Upper lobe of left lung (tissue), 4 donors: ENCODE measurements at regions not wholly inside any gene's neighbourhood (a gene's known extent, or its start where the extent isn't known, plus 50 kb on each side); places are given as distances from the start of the nearest gene placed in this dataset.

Source experiments
- POLR2A ChIP-seq, 4 donors: fragments of 450-650 bp; IDR thresholded peaks; one replicate each; pipeline ENCODE4 v1.5.1; 2016 to 2017; ENCODE audit warnings: antibody characterized with exemption in 4 of 4, mild to moderate bottlenecking in 2 of 4
- POLR2AphosphoS5 ChIP-seq, 2 donors: sonication (generic); formaldehyde crosslinking; IDR thresholded peaks; one replicate each; pipeline ENCODE4 v1.5.1; 2017; ENCODE audit warnings: antibody characterized with exemption in 2 of 2
- TF ChIP-seq, protein P1 (sequence below), 6 experiments: fragments of 450-650 bp in 4 of 6; fragments of 200-600 bp in 2 of 6; sonication (generic) in 2 of 6; IDR thresholded peaks; one replicate each; pipeline ENCODE4 v1.5.1; 2016 to 2019; ENCODE audit warnings: antibody characterized with exemption in 6 of 6

DNA sequence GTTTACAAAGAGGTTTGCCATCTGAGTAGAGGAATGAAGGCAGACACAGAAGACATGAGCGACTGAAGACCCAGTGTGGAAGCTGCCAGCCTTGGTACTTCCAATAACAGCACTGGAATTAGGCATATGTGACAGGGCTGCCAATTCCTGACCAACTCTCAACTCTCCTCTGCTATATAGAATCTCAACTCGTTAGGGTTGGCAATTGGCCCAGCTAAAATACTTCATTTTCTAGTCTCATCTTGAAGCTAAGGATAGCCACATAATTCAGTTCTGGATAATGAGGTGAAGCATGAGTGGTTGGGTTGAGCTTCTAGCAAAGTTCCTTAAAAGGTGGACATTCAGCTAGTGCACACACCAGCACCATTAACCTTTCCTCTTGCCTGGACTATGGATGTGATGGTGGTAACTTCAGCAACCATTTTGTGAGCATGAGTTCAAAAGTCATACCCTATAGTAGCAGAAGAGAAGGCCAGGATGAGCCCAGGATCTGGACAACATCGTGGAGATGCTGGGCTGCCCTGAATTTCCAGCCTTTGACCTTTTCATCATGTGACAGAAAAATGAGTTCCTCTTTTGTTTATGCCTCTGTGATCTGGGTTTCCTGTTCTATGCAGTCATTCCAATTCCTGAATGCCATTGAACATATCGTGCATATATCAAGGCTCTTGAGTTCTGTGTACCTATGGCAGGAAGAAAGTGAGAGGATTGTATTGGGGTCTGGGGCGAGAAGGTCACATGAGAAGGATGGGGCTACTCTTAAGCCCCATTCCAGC, 68.1 kb upstream of the HAAO start:
- TF ChIP-seq POLR2A (IDR thresholded peaks at IDR 0.05) (no peak), POLR2AphosphoS5 (IDR thresholded peaks at IDR 0.05) (no peak)
- TF ChIP-seq, protein P1, sequence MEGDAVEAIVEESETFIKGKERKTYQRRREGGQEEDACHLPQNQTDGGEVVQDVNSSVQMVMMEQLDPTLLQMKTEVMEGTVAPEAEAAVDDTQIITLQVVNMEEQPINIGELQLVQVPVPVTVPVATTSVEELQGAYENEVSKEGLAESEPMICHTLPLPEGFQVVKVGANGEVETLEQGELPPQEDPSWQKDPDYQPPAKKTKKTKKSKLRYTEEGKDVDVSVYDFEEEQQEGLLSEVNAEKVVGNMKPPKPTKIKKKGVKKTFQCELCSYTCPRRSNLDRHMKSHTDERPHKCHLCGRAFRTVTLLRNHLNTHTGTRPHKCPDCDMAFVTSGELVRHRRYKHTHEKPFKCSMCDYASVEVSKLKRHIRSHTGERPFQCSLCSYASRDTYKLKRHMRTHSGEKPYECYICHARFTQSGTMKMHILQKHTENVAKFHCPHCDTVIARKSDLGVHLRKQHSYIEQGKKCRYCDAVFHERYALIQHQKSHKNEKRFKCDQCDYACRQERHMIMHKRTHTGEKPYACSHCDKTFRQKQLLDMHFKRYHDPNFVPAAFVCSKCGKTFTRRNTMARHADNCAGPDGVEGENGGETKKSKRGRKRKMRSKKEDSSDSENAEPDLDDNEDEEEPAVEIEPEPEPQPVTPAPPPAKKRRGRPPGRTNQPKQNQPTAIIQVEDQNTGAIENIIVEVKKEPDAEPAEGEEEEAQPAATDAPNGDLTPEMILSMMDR (IDR thresholded peaks at IDR 0.05), result no peak
